ENCODE measurements at regions not wholly inside any gene's neighbourhood (a gene's known extent, or its start where the extent isn't known, plus 50 kb on each side); places are given as distances from the start of the nearest gene placed in this dataset.

- TF ChIP-seq, protein P1, sequence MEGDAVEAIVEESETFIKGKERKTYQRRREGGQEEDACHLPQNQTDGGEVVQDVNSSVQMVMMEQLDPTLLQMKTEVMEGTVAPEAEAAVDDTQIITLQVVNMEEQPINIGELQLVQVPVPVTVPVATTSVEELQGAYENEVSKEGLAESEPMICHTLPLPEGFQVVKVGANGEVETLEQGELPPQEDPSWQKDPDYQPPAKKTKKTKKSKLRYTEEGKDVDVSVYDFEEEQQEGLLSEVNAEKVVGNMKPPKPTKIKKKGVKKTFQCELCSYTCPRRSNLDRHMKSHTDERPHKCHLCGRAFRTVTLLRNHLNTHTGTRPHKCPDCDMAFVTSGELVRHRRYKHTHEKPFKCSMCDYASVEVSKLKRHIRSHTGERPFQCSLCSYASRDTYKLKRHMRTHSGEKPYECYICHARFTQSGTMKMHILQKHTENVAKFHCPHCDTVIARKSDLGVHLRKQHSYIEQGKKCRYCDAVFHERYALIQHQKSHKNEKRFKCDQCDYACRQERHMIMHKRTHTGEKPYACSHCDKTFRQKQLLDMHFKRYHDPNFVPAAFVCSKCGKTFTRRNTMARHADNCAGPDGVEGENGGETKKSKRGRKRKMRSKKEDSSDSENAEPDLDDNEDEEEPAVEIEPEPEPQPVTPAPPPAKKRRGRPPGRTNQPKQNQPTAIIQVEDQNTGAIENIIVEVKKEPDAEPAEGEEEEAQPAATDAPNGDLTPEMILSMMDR (IDR thresholded peaks at IDR 0.05): no peak
- no peak for TF ChIP-seq POLR2A (IDR thresholded peaks at IDR 0.05)
Measured at GRCh38 chr3:189580190-189580589, 51.0 kb upstream of the TP63 start.

Measured in heart left ventricle (tissue), 13 donors.